HUES6 (cell line): ENCODE measurements at regions not wholly inside any gene's neighbourhood (a gene's known extent, or its start where the extent isn't known, plus 50 kb on each side); places are given as distances from the start of the nearest gene placed in this dataset.

Experiments
- H3K27ac ChIP-seq: 2 replicates; pipeline ENCODE4 v1.7.0; 2013; ENCODE audit warnings: low read depth, mild to moderate bottlenecking, low read length, inconsistent platforms
- H3K27me3 ChIP-seq: 2 replicates; pipeline ENCODE4 v1.6.1; 2013; ENCODE audit warnings: low read length; ENCODE audit not compliant: control insufficient read depth, insufficient read depth
- H3K36me3 ChIP-seq: 2 replicates; pipeline ENCODE4 v1.6.1; 2013; ENCODE audit warnings: low read length; ENCODE audit not compliant: control insufficient read depth, insufficient read depth
- H3K4me1 ChIP-seq: 2 replicates; pipeline ENCODE4 v1.6.1; 2013; ENCODE audit warnings: low read length; ENCODE audit not compliant: control insufficient read depth, insufficient read depth
- H3K4me3 ChIP-seq: 2 replicates; pipeline ENCODE4 v1.5.1; 2013; ENCODE audit warnings: low read depth, low read length
- H3K9ac ChIP-seq: one replicate; pipeline ENCODE4 v1.6.1; 2013; ENCODE audit warnings: mild to moderate bottlenecking, low read length
- H3K9me3 ChIP-seq: 2 replicates; pipeline ENCODE4 v1.6.1; 2013; ENCODE audit warnings: low read depth, low read length; ENCODE audit not compliant: control insufficient read depth, insufficient read depth

DNA sequence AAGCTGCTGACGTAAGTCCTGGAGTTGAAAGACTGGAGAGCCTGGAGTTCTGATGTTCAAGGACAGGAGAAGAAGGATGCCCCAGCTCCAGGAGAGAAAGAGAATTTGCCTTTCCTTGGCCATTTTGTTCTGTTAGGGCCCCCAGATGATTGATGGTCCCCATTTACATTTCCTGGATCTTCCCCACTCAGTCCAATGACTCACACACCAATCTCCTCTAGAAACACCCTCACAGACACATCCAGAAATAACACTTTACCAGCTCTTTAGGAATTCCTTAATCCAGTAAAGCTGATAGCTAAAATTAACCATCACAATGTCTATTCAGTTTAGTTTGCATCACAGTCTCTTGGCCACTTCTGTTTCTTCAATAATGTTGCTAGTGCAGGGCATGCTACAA is 260.2 kb upstream of the IRAK1BP1 start:
- Histone ChIP-seq H3K27me3 (no peaks in the 10 kb centered on the region), H3K27ac (no peak overlapping the region), H3K4me1 (peaks cover 2% of the 10 kb centered on the region; the same call in 1 of the 2 replicates), H3K9ac (no peak overlapping the region), H3K36me3 (no peaks in the 10 kb centered on the region), H3K9me3 (no peaks in the 10 kb centered on the region), H3K4me3 (no peak overlapping the region)

DNA sequence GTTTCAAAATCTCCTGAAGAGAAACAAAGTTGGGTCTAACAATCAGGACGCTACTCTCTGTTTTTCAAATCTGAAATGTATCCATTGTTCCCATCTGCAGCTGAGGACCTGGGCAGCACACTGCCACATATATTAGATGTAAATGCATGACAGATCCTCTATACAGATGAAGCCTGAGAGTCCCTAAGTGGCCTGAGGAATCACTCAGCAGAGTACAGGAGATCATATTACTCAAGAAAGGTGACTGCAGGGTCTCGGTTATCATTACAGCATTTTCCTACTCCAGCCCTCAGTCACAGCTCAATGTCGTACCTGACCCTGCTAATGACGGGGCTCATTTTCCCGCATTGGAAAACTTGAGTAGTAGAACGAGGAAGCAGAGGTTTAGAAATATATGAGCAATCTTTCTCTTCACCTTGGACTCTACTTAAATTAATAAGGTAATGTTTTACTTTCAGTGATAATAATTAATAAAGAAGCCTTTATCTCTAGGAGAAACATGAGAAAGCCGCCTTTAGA is 256.2 kb upstream of the IRAK1BP1 start:
- Histone ChIP-seq H3K9ac (no peak overlapping the region), H3K4me1 (peaks cover 2% of the 10 kb centered on the region; the same call in 1 of the 2 replicates), H3K27ac (no peak overlapping the region), H3K36me3 (no peaks in the 10 kb centered on the region), H3K9me3 (no peaks in the 10 kb centered on the region), H3K27me3 (no peaks in the 10 kb centered on the region), H3K4me3 (no peak overlapping the region)

DNA sequence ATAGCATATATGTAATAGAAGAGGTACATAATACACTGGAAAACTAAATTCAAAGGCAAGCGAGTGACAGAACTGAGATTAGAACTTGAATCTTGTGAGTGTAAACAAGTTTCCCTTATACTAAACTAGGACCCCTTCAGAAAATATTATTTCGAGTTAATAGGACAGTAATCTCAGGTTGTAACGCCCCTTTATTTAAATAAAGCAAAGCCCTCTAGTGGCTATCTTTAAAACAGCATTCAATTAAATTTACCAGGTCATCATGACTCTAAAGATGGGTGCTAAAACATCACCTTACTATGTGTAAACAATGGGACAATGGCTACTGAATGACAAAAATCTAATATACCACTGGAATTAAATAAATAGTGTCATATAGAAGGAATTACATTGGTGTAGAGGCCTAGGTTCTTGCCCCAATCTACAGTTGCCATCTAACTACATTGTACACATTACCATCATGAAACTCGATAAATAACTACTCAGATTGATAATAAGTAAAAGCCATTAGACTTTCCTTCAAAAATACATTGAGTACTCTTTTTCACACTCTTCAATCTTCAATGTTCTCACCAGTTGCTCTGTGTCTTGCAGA is 255.4 kb upstream of the IRAK1BP1 start:
- Histone ChIP-seq H3K9me3 (no peaks in the 10 kb centered on the region), H3K4me1 (peaks cover 2% of the 10 kb centered on the region; the same call in 1 of the 2 replicates), H3K9ac (no peak overlapping the region), H3K4me3 (no peak overlapping the region), H3K36me3 (no peaks in the 10 kb centered on the region), H3K27me3 (no peaks in the 10 kb centered on the region), H3K27ac (no peak overlapping the region)

DNA sequence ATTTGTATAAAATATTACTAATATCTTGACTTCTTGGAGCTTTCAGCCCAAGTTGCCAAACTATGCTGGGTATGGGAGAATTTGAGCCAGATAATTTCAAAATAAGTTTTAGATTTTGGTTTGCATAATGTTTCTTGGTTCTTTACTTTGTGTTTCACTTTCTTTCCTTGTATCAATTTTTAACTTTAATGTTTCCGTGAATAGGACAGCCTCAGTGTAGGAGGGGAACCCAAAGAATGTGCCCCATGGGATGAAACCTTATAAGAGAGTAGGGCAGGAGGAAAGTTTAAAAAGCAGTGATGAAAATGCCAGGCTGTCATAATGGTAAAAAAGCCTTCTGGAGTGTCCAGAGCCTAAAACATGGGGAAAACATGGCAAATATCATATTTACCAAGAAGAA is 252.4 kb upstream of the IRAK1BP1 start:
- no peaks in the 10 kb centered on the region for H3K27me3 ChIP-seq
- H3K9ac ChIP-seq, result no peak overlapping the region
- H3K4me3 ChIP-seq, result no peak overlapping the region
- no peaks in the 10 kb centered on the region for H3K9me3 ChIP-seq
- H3K36me3 ChIP-seq, result no peaks in the 10 kb centered on the region
- H3K27ac ChIP-seq, result no peak overlapping the region
- H3K4me1 ChIP-seq, result peaks cover 2% of the 10 kb centered on the region; the same call in 1 of the 2 replicates

DNA sequence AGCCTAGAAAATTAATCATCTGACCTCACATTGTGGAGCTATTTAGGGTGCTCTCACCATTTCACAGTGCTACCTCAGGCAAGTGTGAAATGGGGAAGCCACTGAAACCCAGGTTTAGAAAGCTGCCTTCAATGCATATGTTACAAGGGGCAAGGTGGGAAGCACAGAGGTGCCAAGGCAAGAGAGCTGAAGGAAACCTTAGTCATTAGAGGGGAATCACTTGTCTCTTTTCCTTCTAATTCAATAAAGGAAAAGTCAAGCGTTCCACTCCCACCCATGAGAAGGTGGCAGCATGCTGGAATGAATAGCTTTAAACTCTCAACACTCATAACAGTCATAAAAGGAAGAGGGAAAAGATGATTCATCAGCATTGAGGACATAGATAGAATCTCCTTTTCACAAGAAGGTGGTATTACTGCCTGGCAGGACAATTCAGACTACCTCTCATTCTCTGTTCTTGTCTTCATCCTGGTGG is 251.9 kb upstream of the IRAK1BP1 start:
- no peak overlapping the region for H3K27ac ChIP-seq
- H3K9me3 ChIP-seq, result no peaks in the 10 kb centered on the region
- no peak overlapping the region for H3K4me3 ChIP-seq
- no peaks in the 10 kb centered on the region for H3K27me3 ChIP-seq
- H3K4me1 ChIP-seq, result peaks cover 2% of the 10 kb centered on the region; the same call in 1 of the 2 replicates
- H3K9ac ChIP-seq, result no peak overlapping the region
- no peaks in the 10 kb centered on the region for H3K36me3 ChIP-seq

DNA sequence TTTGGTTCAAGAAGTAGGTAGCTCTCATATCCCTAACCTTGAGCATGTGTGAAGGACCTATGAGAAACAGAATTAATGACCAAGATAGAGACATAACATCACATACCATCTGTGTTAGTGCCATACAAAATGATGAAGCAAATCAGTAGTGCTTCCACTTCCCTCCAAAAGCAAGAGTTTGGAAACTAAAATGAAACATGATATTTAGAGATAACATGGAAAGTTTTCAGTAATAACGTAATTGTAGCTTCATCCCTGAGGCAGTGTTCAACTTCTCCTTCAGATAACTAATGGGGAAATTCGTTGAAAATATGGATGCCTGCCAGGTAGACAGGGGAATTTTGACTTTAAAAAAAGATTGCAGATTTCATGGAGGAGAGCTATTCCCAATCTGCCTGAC is 248.4 kb upstream of the IRAK1BP1 start:
- H3K4me1 ChIP-seq, result no peaks in the 10 kb centered on the region
- H3K27me3 ChIP-seq, result no peaks in the 10 kb centered on the region
- H3K9ac ChIP-seq, result no peak overlapping the region
- no peaks in the 10 kb centered on the region for H3K9me3 ChIP-seq
- H3K27ac ChIP-seq, result no peak overlapping the region
- H3K4me3 ChIP-seq, result no peak overlapping the region
- no peaks in the 10 kb centered on the region for H3K36me3 ChIP-seq

DNA sequence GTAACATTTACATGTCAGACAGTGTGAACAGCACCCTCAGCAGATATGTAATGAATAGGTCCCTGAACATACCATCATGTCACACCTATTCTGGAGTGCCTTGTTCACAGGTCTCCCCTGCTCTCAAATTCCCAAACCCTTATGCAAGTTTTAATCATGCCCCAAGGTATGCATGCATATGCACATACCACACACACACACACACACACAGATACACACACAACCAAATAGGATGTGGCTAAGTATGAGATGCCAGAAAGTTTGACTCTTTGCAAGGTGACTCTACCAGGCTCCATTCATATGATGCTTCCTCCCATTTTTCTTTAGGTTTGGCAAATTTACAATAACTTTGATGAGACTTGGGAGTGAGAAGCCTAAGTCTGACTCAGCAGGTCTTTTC is 243.8 kb upstream of the IRAK1BP1 start:
- H3K27ac ChIP-seq, result no peak overlapping the region
- H3K4me3 ChIP-seq, result no peak overlapping the region
- no peaks in the 10 kb centered on the region for H3K4me1 ChIP-seq
- no peak overlapping the region for H3K9ac ChIP-seq
- H3K9me3 ChIP-seq, result no peaks in the 10 kb centered on the region
- H3K36me3 ChIP-seq, result no peaks in the 10 kb centered on the region
- H3K27me3 ChIP-seq, result no peaks in the 10 kb centered on the region

DNA sequence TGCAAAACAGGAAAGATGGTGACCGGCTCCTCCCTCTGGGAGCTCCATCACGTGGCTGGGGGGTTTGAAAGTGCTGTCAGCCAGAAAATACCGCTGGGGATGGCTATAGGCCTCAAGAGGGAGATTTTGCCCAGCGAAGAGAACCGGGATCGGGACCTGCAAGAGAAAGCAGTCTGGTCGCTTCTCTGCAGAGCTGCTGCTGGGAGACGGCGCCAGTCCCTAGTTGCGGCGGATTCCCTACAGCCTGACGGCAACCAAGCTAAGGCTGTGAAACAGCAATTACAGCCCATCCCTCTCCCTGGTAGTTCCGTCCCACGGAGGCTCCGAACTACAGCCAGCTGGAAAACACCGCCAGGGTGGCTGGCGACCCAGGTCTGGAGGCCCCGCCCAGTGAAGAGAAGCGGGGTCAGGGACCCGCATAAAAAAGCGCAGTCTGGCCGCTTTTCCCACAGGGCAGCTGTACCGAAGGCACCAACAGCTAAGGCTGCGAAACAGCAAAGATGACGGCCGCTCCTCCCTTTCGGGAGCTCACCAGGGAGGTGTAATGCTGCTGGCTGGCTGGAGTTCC is 238.1 kb upstream of the IRAK1BP1 start:
- no peaks in the 10 kb centered on the region; the same call in 1 of the 2 replicates for H3K4me1 ChIP-seq
- H3K9me3 ChIP-seq, result no peaks in the 10 kb centered on the region
- no peak overlapping the region for H3K9ac ChIP-seq
- no peak overlapping the region for H3K27ac ChIP-seq
- H3K27me3 ChIP-seq, result no peaks in the 10 kb centered on the region
- no peaks in the 10 kb centered on the region for H3K36me3 ChIP-seq
- H3K4me3 ChIP-seq, result peak overlapping the region; percentile 28; the same call in 1 of the 2 replicates

DNA sequence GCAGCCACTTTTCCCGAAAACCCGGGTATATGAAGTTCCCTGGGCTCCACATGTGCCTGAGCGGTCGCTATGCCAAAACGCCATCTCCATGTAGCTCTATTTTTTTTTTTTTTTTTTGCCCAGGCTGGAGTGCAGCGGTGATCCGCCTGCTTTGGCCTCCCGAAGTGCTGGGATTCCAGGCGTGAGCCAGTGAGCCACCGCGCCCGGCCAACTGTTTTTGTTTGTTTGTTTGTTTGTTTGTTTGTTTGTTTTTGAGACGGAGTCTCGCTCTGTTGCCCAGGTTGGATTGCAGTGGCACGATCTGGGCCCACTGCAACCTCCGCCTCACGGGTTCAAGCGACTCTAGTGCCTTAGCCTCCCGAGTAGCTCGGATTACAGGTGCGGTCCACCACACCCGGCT is 237.5 kb upstream of the IRAK1BP1 start:
- no peak overlapping the region for H3K9ac ChIP-seq
- H3K4me3 ChIP-seq, result 0 out of 2 replicates have a peak overlapping the region, but pooled peaks have one; percentile 21

DNA sequence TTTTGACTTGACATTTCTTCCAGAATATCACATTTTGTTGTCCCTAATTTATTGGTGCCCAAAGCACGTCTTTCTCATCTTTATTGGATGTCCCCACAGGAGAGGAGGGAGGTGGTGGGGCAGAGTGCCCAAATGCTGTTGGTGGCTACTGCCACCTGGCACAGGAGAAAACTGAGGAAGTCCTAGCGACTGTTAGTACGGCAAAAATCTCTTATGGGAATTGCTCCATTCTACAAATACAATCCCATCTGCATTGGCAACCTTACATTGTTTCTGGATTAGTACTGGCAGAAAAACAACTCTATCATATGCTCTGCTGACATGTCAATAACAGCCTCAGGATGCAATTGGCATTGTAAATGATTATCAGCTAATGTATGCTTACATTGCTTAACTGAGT is 235.4 kb upstream of the IRAK1BP1 start:
- no peak overlapping the region for H3K4me3 ChIP-seq
- no peak overlapping the region for H3K27ac ChIP-seq
- no peaks in the 10 kb centered on the region; the same call in 1 of the 2 replicates for H3K4me1 ChIP-seq
- H3K27me3 ChIP-seq, result no peaks in the 10 kb centered on the region
- no peaks in the 10 kb centered on the region for H3K9me3 ChIP-seq
- H3K36me3 ChIP-seq, result no peaks in the 10 kb centered on the region
- no peak overlapping the region for H3K9ac ChIP-seq

More for the DNA sequence above, 237.5 kb upstream of the IRAK1BP1 start:
- H3K36me3 ChIP-seq, result no peaks in the 10 kb centered on the region
- no peaks in the 10 kb centered on the region for H3K27me3 ChIP-seq
- no peak overlapping the region for H3K27ac ChIP-seq
- H3K4me1 ChIP-seq, result no peaks in the 10 kb centered on the region; the same call in 1 of the 2 replicates
- no peaks in the 10 kb centered on the region for H3K9me3 ChIP-seq
